PC-3 (cell line): ENCODE measurements at regions not wholly inside any gene's neighbourhood (a gene's known extent, or its start where the extent isn't known, plus 50 kb on each side); places are given as distances from the start of the nearest gene placed in this dataset.

Experiments
- ATAC-seq: fragments of 200-7000 bp; cut with Tn5 transposase; 2 replicates; pipeline ENCODE4 v1.9.1; 2020; ENCODE audit warnings: mild to moderate bottlenecking, moderate library complexity
- BruUV-seq: library from RNA; stranded (reverse); fragments of 400-500 nt; replicated peaks from 2 replicates; lab custom pipeline; 2021; lab: Mats Ljungman, UMichigan
- CTCF ChIA-PET: fragments of 300-600 bp; sonication (Branson Sonifier 250); formaldehyde crosslinking; loops from one replicate; lab custom pipeline; 2022; ENCODE audit warnings: antibody characterized with exemption; lab: Charles Lee
- POLR2A ChIA-PET: fragments of 300-600 bp; sonication (Branson Sonifier 250); formaldehyde crosslinking; loops from one replicate; lab custom pipeline; 2022; ENCODE audit warnings: antibody characterized with exemption; ENCODE audit not compliant: unreplicated experiment; lab: Charles Lee
- DNase-seq: peaks from one replicate; pipeline ENCODE4 v3.0.0-alpha.2; 2015
- H2AFZ ChIP-seq: fragments of 300-600 bp; sonication (generic); 2 replicates; pipeline ENCODE4 v1.6.0; 2016; ENCODE audit warnings: antibody characterized with exemption, low read length
- H3F3A ChIP-seq: fragments of 300-600 bp; sonication (generic); one replicate; pipeline ENCODE4 v1.6.0; 2017; ENCODE audit warnings: antibody characterized with exemption, low read length, control low read depth, mild to moderate bottlenecking; ENCODE audit not compliant: unreplicated experiment
- H3K27ac ChIP-seq: fragments of 300-600 bp; sonication (generic); 2 replicates; pipeline ENCODE4 v1.5.1; 2016; ENCODE audit warnings: mild to moderate bottlenecking, low read length
- H3K27me3 ChIP-seq: fragments of 300-600 bp; sonication (generic); 2 replicates; pipeline ENCODE4 v1.6.1; 2016; ENCODE audit warnings: low read length, mixed read lengths
- H3K36me3 ChIP-seq: fragments of 300-600 bp; sonication (generic); 2 replicates; pipeline ENCODE4 v1.6.1; 2016; ENCODE audit warnings: low read depth, mixed run types, low read length, mixed read lengths
- H3K4me1 ChIP-seq: fragments of 300-600 bp; sonication (generic); 2 replicates; pipeline ENCODE4 v1.5.1; 2016; ENCODE audit warnings: low read length; ENCODE audit not compliant: insufficient read depth
- H3K4me2 ChIP-seq: fragments of 300-600 bp; sonication (generic); 2 replicates; pipeline ENCODE4 v1.6.0; 2016; ENCODE audit warnings: low read length
- H3K4me3 ChIP-seq: fragments of 300-600 bp; sonication (generic); 2 replicates; pipeline ENCODE4 v1.5.1; 2016; ENCODE audit warnings: mild to moderate bottlenecking, low read length, mixed read lengths
- H3K79me2 ChIP-seq: fragments of 300-600 bp; sonication (generic); 2 replicates; pipeline ENCODE4 v1.6.1; 2017; ENCODE audit warnings: low read length, mixed read lengths
- H3K9ac ChIP-seq: fragments of 300-600 bp; sonication (generic); 2 replicates; pipeline ENCODE4 v1.6.0; 2016; ENCODE audit warnings: mild to moderate bottlenecking, low read length
- H3K9me2 ChIP-seq: fragments of 300-600 bp; sonication (generic); replicated peaks from 2 replicates; pipeline ENCODE4 v1.6.1; 2016; ENCODE audit warnings: mixed run types, low read length, mixed read lengths
- H3K9me3 ChIP-seq: fragments of 300-600 bp; sonication (generic); 2 replicates; pipeline ENCODE4 v1.6.1; 2016; ENCODE audit warnings: low read length, mixed read lengths
- H4K20me1 ChIP-seq: fragments of 300-600 bp; sonication (generic); 2 replicates; pipeline ENCODE4 v1.6.1; 2016; ENCODE audit warnings: low read length, mixed read lengths
- CTCF ChIP-seq: fragments of 300-600 bp; sonication (generic); conservative IDR thresholded peaks from 2 replicates; pipeline ENCODE4 v1.5.1; 2017; ENCODE audit warnings: antibody characterized with exemption, low read depth, mild to moderate bottlenecking, low read length
- EZH2 ChIP-seq: fragments of 300-600 bp; sonication (generic); IDR thresholded peaks from one replicate; pipeline ENCODE4 v1.6.1; 2017; ENCODE audit warnings: antibody characterized with exemption, mild to moderate bottlenecking, low read length; ENCODE audit not compliant: unreplicated experiment
- EZH2phosphoT487 ChIP-seq: fragments of 300-600 bp; sonication (generic); IDR thresholded peaks from 2 replicates; pipeline ENCODE4 v1.6.1; 2018; ENCODE audit warnings: mild to moderate bottlenecking, antibody characterized with exemption, low read length, borderline replicate concordance
- intact Hi-C: fragments of 100-400 bp; cut with micrococcal nuclease; formaldehyde crosslinking; loops from 2 replicates; pipeline ENCODE4 v1.9.0; 2023

DNA sequence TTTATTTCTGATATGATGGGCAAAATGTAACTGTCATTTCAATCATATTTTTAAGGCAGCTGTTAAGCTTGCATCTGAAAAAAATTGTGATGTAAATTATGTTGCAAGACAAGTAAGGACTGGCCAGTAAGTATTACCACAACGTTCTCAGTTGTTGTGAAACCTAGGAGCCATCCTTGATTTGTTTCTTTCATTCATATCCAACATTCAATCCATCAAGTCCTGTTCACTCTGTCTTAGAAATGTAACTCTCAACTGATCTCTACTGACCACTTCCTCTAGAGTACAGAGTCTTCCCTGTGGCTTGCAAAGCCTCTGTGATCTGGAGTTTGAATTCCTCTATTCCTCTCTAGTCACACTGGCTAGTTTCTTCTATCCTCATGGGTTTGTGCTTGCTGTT is 161.4 kb upstream of the MAD2L1 start:
- no peaks in the 10 kb centered on the region for H3K4me1 ChIP-seq
- H3K4me2 ChIP-seq: no peak overlapping the region
- TF ChIP-seq EZH2phosphoT487 (no peak), EZH2 (no peak), CTCF (no peak)
- H3F3A ChIP-seq: no peaks in the 10 kb centered on the region
- H3K9me2 ChIP-seq: no peaks in the 10 kb centered on the region
- ChIA-PET POLR2A (no interaction called here), CTCF (no interaction called here)
- no peaks in the 10 kb centered on the region for H3K79me2 ChIP-seq
- no peaks in the 10 kb centered on the region for H3K36me3 ChIP-seq
- H3K27me3 ChIP-seq: 0 out of 2 replicates have a peak, but pooled peaks cover 7% of the 10 kb centered on the region
- DNase-seq: no peak
- H2AFZ ChIP-seq: no peak overlapping the region
- no peak overlapping the region for H3K4me3 ChIP-seq
- no peaks in the 10 kb centered on the region for H4K20me1 ChIP-seq
- intact Hi-C loops: no loop called here
- no peak for ATAC-seq
- no peak overlapping the region for H3K27ac ChIP-seq
- BruUV-seq: no TSS peak
- no peak overlapping the region for H3K9ac ChIP-seq
- H3K9me3 ChIP-seq: no peaks in the 10 kb centered on the region

- Histone ChIP-seq H3K4me3 (no peak overlapping the region), H4K20me1 (no peaks in the 10 kb centered on the region), H3K36me3 (no peaks in the 10 kb centered on the region), H3K4me1 (no peaks in the 10 kb centered on the region), H3K4me2 (no peak overlapping the region), H3K27ac (no peak overlapping the region), H3K9me3 (no peaks in the 10 kb centered on the region), H3K79me2 (no peaks in the 10 kb centered on the region), H3F3A (no peaks in the 10 kb centered on the region), H3K9me2 (no peaks in the 10 kb centered on the region), H3K27me3 (0 out of 2 replicates have a peak, but pooled peaks cover 7% of the 10 kb centered on the region), H3K9ac (no peak overlapping the region), H2AFZ (no peak overlapping the region)
- ATAC-seq (no peak), DNase-seq (no peak)
- intact Hi-C loops: no loop called here
- CTCF ChIA-PET: no interaction called here
- no TSS peak for BruUV-seq
- no peak for TF ChIP-seq EZH2phosphoT487
- TF ChIP-seq EZH2: no peak
- no peak for TF ChIP-seq CTCF
- POLR2A ChIA-PET: no interaction called here
Observed at GRCh38 chr4:120227554-120227953, 160.9 kb upstream of the MAD2L1 start.

GRCh38 chr4:120225527-120225926 is 158.9 kb upstream of the MAD2L1 start:
- H3K9me2 ChIP-seq: no peaks in the 10 kb centered on the region
- TF ChIP-seq EZH2 (no peak), EZH2phosphoT487 (no peak), CTCF (no peak)
- no peaks in the 10 kb centered on the region for H3F3A ChIP-seq
- no peaks in the 10 kb centered on the region for H3K36me3 ChIP-seq
- intact Hi-C loops: no loop called here
- DNase-seq (no peak), ATAC-seq (no peak)
- no peaks in the 10 kb centered on the region for H3K79me2 ChIP-seq
- no peak overlapping the region for H3K27ac ChIP-seq
- no peaks in the 10 kb centered on the region for H3K4me1 ChIP-seq
- no peaks in the 10 kb centered on the region for H4K20me1 ChIP-seq
- 0 out of 2 replicates have a peak, but pooled peaks cover 7% of the 10 kb centered on the region for H3K27me3 ChIP-seq
- ChIA-PET CTCF (no interaction called here), POLR2A (no interaction called here)
- no peak overlapping the region for H3K9ac ChIP-seq
- H2AFZ ChIP-seq: no peak overlapping the region
- no TSS peak for BruUV-seq
- no peak overlapping the region for H3K4me3 ChIP-seq
- no peaks in the 10 kb centered on the region for H3K9me3 ChIP-seq
- no peak overlapping the region for H3K4me2 ChIP-seq
